22Rv1 (cell line): ENCODE measurements at regions not wholly inside any gene's neighbourhood (a gene's known extent, or its start where the extent isn't known, plus 50 kb on each side); places are given as distances from the start of the nearest gene placed in this dataset.
"Not testable (repeated sequence)": the region's sequence is repeated elsewhere in the genome, so short reads cannot be mapped to it uniquely, and the experiment has no call there.

Source experiments
- ZFX ChIP-seq: fragments of 450-650 bp; IDR thresholded peaks from 2 replicates; pipeline ENCODE4 v1.6.1; 2017; ENCODE audit warnings: antibody characterized with exemption, borderline replicate concordance
- TF ChIP-seq, protein P1 (sequence below): fragments of 450-650 bp; IDR thresholded peaks from 2 replicates; pipeline ENCODE4 v1.5.1; 2017; ENCODE audit warnings: mild to moderate bottlenecking

- TF ChIP-seq, protein P1, sequence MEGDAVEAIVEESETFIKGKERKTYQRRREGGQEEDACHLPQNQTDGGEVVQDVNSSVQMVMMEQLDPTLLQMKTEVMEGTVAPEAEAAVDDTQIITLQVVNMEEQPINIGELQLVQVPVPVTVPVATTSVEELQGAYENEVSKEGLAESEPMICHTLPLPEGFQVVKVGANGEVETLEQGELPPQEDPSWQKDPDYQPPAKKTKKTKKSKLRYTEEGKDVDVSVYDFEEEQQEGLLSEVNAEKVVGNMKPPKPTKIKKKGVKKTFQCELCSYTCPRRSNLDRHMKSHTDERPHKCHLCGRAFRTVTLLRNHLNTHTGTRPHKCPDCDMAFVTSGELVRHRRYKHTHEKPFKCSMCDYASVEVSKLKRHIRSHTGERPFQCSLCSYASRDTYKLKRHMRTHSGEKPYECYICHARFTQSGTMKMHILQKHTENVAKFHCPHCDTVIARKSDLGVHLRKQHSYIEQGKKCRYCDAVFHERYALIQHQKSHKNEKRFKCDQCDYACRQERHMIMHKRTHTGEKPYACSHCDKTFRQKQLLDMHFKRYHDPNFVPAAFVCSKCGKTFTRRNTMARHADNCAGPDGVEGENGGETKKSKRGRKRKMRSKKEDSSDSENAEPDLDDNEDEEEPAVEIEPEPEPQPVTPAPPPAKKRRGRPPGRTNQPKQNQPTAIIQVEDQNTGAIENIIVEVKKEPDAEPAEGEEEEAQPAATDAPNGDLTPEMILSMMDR: not testable (repeated sequence)
- TF ChIP-seq ZFX: not testable (repeated sequence)
Measured at GRCh38 chr3:161681831-161682230, 185.2 kb downstream of the OTOL1 start.
